HG02763 (cell line): ENCODE measurements at regions not wholly inside any gene's neighbourhood (a gene's known extent, or its start where the extent isn't known, plus 50 kb on each side); places are given as distances from the start of the nearest gene placed in this dataset.

Experiments used
- ATAC-seq: cut with Tn5 transposase; IDR thresholded peaks from one replicate; pipeline ENCODE4 v1.9.1; 2021; ENCODE audit warnings: mild to moderate bottlenecking, moderate library complexity; ENCODE audit not compliant: unreplicated experiment

DNA sequence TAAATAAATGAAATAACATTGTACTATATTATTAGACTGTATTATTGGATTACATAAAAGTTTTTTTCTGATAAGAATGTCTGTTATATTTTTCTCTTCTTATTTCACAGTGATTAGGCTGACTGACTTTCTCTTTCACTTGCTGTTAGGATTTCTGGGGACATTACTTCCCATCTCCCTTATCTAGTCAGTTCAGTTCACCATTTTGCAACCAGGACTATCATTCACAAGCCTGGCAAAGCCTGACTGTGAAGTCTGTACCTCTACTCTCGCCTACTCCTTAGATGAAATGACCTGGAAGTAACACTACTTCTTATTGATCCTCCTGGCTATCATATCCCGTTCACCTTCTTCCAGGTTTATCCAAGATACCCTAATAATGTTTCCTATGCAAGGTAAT, 676.6 kb downstream of the USP25 start:
- ATAC-seq = no peak

DNA sequence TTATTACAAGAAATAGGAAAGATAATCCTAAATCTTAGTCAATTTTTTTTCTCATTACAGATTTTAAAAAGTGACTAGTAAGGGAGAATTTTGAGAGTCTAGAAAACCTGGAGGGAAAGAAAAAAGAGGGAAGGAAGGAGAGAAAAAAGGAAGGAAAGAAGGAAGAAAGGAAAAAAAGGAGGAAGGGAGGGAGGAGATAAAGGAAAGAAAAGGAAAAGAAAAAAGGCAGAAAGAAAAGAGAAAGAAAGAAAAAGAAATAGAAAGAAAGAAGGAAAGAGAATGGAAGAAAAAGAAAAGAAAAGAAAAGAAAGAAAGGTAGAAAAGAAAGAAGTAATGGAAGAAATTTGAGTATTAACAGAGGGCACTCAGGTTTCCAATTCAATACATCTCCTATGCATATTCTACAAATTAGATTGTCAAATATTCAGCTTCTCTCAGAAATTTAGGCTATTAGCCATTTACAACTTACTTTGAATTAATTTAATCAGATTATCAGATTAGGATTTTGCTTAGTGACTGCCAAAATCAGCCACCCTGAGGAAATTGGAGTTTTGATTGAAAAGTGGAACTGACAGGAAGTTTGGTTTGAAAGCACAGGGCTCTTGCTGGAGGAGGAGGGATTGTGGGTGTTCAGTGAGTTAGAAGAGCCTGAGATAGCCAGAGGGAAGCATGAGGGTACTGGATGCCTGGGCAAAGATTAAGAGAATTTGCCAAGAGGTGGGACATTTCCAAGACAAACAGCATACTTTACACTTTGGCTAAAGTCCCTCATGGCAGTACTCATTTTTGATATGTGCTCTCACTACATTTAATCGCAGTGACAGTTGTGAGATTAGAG, 677.8 kb downstream of the USP25 start:
- ATAC-seq = no peak

DNA sequence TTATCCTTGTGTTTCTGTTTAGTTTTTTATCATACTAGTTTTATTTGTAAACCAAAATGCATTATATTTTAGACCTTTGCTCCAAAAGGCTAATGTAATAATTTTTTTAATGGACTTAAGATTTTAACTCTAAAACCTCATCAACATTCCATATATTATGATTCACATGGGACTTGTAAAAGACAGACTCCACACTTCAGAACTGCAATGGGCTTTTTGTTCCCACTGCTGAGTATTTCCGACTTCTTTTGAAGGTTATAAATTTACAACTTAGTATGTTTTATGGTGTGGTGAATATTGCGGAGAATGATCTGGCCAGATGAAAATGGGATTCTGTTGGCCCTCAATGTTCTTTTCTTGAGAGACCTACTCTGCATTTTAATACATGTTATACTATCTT, 678.5 kb downstream of the USP25 start:
- ATAC-seq = no peak

DNA sequence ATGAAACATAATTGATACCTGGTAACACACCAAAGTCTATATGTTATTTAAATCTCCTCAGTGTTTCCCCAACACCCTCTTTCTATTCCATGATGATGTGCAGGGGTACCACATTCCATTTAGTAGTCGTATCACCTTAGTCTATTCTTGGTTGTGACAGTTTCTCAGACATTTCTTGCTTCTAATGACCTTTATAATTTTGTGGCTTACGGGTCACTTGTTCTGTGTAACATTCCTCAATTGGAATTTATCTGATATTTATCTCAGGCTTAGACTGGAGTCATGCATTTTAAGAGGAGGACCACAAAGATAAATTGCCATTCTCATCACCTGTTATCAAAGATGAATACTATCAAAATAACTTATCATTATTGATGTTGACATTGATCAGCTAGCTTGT, 679.6 kb downstream of the USP25 start:
- ATAC-seq = no peak

DNA sequence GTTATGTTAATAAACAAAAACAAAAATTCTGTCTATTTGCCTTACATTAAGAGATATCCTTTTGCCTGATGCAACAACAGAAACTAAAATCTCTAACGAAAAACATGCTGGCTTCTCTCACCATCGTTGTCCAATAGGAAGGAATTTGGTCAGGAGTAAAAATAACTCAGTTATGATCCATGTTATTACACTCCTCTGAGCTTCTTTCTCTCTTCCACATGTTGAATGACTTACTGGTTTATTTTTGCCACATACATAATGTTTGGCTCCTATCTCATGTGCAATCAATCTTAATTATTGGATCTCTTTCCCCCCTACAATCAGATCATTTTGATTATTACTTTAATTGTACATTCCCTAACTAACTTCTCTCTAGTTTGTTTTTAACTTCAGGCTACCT, 688.4 kb downstream of the USP25 start:
- ATAC-seq = no peak

DNA sequence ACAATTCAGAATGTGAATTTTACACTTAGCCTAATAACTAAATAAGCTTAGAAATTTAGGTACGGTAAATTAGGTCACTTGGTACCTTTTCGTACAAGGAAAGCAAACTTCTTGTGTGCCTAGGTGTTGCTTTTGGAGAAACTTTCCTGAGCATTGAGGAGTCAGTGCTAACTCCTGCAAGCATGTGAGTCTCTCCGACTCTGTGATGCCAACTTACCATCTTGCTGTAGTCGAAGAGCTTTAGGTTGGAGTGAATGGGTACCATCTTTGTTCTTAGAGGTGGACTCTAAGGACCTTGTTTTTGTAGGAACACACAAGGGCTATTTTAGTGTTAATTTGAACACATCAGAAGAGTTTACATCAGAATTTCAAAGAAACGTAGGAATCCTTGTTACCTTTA, 688.9 kb downstream of the USP25 start:
- no peak for ATAC-seq

DNA sequence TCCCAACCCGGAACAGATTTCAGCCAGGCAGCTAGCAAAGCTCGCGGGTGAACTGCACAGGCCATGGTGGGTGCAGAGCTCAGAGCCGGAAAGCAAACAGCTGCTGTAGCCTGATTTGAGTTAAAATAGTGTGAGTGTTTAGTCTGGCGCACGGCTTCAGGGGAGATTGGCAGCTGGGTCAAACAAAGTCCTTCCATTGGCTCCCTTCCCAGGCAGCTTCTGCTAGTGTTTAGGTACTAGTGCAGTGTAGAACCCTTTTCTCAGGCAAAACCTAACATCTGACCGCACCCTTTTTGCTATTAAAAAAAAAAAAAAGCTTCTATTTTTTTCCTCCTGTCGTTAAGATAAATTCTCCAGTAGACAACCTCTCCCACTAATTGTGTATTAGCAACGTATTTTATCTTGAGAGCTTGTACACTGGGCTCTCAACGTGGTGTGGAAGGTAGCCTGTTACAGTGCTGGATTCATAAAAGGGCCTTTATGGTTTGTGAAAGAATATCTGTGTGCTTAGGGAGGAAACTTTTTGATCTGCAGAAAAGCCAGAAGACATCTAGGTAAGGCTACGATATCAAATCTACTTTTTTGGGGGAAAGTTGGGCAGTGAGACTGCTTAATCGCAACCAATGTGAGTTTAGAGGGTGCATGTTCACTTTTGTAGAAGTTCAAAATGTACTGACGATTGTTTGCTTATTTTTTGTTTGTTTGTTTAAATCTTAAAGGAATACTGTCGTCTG, 689.6 kb downstream of the USP25 start:
- no peak for ATAC-seq

DNA sequence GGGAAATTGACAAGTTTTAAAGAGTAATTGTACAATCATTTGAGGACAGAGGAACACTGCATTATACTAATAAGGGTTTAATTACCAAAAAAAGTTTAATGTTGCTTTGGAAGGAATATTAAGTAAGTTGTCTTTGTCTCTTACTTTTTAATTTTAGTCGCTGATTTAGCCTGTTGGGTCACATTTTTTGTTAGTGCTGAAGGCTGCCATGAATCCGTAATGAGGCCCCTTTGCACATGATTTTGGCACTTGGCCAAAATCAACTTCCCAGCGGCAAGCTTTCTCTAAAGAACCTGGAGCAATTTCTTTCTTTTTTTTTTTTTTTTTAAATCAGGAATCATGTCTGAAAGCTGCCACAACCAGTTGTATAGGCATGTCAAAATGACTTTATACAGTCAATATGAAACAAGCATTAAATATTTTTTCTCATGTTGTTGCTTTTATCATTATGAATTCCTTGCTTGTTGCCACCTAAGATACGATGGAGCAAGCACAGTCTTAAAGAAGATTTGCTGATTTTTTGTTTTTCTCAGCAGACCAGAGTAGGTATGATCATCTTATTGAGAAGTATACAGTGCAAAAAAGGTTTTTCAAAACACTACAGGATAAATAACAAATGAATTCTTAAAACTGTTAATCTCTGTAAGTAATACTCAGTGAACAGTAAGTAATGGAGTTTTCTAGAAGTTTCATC, 690.4 kb downstream of the USP25 start:
- no peak for ATAC-seq

DNA sequence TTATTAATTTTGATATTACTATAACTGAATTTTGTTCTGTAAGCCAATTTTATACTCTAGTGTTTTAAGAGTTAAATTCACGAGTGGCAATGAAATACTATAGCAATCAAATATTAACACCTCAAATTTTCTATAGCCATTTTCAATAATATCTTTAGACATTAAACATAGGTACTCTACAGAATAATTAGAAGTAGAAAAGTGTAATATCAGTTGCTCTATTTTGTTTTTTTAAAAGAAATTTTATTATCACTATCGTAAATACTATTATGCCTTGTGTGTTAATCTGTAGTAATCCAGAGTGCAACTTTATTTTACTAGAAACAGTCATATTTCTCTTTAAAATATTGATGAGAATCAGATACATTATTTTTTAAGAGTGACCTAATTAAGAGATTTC, 691.2 kb downstream of the USP25 start:
- no peak for ATAC-seq

DNA sequence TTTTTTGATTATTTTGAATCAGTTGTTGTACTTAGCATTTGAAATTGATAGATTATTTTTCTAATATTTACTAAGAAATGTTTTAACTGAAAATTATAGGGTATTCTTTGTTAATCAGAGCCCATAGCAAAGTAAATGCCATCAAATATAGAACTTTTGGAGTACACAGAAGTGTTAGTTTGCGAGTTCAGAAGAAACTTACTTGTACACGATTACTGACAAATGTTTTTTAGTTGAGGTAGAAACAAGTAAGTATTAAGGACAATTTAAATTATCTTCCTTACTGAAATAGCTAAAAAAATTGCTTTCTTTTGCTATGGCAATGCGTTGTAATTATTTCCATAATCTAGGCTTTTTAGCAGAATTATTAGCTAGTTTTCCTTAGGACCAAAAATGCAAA, 692.2 kb downstream of the USP25 start:
- ATAC-seq = no peak

DNA sequence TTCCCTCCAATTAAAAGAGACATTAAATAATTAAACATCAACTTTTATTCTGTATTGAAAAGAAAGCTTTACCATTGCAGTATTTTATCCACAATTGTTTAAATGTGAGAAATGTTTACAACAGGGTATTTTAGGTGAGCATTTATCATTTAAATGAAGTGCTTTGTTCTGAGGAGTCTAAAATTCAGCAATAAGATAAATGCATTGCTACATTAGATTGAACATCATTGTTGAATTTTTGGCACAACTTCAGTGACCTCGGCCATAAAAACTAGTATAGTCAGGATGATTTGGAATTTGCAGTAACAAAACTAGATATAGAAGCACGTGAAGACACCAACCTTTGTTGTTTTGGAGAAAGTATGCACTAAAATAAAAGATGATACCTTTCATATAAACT, 692.9 kb downstream of the USP25 start:
- ATAC-seq = no peak

DNA sequence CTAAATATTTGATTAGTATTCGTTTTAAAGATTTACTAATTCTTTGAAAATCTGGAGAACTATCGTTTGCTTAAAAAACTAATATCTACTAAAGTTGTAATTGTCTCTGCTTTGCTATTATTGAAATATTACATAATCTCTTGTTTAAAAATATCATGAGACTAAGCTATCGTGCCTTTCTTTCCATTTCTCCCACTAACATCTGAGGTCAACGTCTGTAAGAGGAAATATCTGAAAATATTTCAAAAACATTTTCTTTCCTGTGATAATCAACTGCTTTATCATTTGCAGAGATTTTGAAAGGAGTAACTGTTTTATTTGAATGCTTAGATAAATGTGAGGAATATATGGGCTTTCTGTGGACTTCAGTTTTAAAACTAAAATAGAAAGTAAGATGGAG, 694.1 kb downstream of the USP25 start:
- ATAC-seq = no peak

DNA sequence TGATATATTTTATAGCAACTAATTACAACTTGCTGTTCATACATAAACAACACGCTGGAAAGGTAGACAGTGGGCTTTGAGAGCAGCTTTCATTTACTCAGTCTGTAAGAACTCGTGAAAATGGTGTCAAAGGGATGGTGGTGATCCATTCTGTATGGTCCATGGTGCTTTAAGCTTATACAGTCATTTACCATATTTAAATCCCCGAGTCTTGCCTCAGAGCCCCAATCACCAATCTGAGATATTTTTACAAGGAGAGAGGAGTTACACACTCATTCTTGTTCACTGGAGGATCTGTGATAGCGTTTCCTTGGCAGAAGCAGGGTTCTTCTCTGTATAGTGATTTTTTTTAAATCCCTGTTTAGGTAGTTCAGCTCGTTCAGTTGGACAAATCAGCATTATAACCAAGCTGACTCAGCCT, 694.6 kb downstream of the USP25 start:
- ATAC-seq = no peak

DNA sequence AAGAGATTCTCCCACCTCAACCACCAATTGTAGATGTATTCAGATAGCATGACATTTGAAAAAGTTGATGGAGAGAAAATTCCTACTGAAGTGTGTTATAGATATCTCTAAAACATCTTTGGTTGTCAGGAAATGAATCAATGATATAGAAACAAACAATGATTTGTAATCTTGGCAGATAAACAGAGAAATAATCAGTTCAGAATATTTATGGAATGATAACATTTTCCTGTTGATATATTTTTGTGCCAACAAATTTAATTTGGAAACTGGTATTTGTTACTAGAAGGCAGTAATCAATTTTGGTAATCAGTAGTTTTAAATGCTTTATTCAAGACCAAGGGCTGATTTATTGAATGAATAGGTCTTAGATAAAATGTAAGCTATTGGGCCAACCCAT, 695.6 kb downstream of the USP25 start:
- no peak for ATAC-seq

DNA sequence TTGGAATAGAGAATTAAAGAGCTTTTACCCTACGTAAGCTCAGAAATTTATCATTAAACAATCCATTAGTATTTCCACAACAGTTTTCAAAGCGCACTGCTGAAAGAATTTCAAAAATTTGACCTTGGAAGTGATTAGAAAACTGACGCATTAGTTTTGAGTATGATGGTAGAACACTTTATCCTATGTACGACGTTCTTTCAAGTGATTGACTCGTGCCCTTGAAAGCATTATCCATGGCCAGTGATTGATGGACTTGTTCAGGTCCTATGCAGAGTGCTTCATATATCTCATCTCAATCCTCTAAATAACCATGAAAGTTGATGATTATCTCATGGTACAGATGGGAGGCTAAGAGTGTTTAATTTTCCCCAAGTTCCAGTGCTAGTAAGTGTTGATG, 697.2 kb downstream of the USP25 start:
- ATAC-seq = no peak

DNA sequence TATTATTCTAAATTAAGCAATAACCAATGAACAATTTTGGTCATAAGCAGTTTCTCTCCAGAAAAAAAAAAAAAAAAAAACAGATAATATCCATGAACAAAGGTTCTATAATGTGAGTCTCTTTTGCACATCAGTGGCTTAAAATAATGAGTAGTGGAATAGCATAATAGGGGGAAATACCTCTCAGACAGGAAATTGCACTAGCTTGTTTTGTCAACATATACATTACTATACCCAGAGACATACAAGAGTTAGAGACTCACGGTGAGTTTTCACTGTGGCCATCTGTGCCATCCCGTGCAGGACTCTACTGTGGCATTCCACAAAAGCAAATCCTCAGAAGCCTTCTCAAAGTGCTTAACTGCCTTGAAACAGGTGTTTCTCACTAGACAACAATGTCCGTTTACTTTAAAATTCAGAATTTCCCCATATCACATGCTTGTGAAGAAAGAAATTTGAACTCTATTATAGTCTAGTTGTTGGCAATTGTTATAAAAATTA, 697.9 kb downstream of the USP25 start:
- no peak for ATAC-seq

DNA sequence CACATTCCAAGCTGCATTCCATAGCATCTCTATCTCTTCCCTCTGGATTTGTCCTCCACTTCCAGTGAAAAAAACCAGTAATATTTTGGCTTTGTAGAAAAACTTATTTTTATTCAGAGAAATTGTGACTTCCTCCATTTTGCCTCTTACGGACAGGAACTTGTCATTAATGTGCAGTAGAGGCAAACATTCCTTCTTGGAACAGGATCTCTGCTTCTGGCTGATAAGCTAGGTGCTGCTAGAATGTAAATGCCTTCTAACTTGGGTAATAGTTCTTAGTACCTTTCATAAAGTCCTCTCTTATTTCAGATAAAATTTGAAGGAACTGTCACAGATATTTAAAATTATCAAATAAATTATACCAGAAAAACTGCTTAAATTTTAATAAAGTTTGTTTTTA, 707.8 kb downstream of the USP25 start:
- ATAC-seq = no peak

DNA sequence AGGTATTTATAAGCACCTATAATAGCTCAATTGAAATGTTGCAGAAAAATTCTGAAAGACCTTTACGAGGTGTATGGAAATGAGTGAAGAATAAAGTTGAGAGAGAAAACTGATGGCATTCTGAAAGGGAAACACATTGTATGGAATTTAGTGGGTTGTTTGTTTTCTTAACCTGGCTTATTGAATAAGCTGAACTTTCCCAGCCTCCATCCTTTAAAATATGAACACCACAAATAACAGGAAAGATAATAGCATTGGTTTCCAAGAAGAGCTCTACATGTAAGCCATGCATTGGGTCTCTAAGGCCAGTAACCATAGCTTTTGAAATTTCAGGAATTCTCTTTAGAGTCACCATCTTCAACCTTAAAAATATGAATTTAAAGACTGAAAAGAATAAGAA, 709.0 kb downstream of the USP25 start:
- no peak for ATAC-seq

DNA sequence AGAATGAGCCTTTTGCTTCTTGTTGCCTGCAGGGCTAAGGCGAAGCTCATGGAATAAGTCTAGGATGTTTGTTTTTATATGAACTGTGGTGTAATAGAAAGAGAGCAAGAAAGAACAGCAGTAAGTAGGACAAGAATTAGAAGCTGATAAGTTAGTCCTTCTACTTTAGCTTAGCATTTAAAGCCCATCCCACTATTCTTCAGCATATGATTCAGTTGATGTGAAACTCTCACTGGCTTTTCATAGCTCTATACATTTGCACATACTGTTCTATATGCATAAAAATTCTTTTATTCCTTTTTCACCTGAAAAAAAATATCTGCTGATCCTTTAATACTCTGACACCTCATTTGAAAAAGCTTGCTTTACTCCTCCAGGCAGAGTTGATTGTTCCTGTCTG, 712.0 kb downstream of the USP25 start:
- ATAC-seq = no peak

DNA sequence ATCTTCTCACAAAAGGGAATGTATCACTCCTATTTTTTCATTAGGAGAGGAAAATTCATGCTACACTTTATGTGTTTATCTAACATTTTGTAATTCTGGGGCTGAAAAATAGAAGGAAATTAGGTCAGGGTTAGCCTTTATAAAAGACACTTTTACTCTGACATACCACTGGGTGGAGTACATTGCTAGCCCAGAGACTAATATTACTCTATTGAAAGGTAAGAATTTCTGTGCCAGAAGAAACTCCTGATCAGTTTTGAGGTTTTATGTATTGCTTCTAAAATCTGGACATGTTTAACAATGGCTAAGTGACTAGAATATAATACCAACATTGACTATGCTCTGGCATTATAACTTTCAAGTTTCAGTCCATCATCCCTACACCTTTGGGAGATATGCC, 724.6 kb downstream of the USP25 start:
- no peak for ATAC-seq

DNA sequence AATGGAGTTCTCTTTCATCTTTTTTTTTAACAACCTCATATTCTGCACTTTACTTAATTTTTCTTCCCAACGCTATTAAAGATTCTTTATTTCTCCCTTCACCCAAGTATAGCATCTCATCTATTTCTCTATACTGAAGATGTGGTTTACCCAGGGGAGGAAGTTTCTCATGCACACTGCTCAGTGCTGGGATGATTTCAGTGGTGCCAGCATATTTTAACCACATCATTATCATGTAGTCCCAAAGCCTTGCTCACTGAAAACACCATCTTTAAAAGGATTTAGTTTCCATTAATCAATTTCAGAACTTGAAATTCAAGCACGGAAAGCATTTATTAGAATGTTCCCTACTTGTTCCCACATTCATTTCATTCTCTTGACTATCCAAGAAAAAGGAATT, 725.7 kb downstream of the USP25 start:
- ATAC-seq = no peak

DNA sequence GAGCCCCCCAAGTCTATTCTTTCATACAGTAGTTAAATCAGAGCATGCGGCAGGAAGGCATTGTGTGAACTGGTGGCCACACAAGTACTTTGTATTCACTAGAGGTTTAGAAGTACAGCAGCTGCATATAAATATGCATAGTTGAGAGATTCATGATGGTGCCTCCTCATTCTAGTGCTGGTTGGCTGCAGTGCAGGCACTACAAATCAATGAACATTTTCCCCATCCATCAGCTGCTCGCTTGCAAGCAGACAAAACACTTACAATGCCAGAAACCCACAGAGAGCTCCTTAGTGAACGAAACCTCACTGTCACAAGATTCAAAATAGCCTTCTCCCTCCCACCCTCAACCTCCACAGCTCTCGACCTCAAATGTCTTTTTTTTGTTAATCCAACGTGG, 726.2 kb downstream of the USP25 start:
- no peak for ATAC-seq
